Tibial artery (tissue), 4 donors: ENCODE measurements at regions not wholly inside any gene's neighbourhood (a gene's known extent, or its start where the extent isn't known, plus 50 kb on each side); places are given as distances from the start of the nearest gene placed in this dataset.

ENCODE experiments used
- DNase-seq, 2 donors: peaks; one replicate each; pipeline ENCODE4 v3.0.0-alpha.2; 2019
- H3K27ac ChIP-seq, 2 donors: fragments of 200-600 bp; sonication (generic) in 1 of 2; 1 replicate in 1 of 2; 2 replicates in 1 of 2; pipeline ENCODE4 v1.5.1; 2018 to 2019; ENCODE audit warnings: mild to moderate bottlenecking in 1 of 2
- H3K27me3 ChIP-seq, 2 donors: fragments of 200-600 bp; sonication (generic) in 1 of 2; one replicate each; pipeline versions ENCODE4 v1.5.1 to v1.6.0; 2016 to 2019
- H3K36me3 ChIP-seq, 3 donors: fragments of 200-600 bp; sonication (generic) in 2 of 3; one replicate each; pipeline ENCODE4 v1.5.1; 2016 to 2019; ENCODE audit warnings: mild to moderate bottlenecking in 2 of 3
- H3K4me1 ChIP-seq, 4 donors: fragments of 200-600 bp; sonication (generic) in 2 of 4; 1 replicate in 3 of 4; 2 replicates in 1 of 4; pipeline ENCODE4 v1.5.1; 2016 to 2019
- H3K4me3 ChIP-seq, 2 donors: fragments of 200-600 bp; sonication (generic) in 1 of 2; 1 replicate in 1 of 2; 2 replicates in 1 of 2; pipeline ENCODE4 v1.5.1; 2018 to 2019; ENCODE audit warnings: mild to moderate bottlenecking in 2 of 2
- H3K9me3 ChIP-seq, 3 donors: fragments of 200-600 bp; sonication (generic) in 1 of 3; one replicate each; pipeline ENCODE4 v1.5.1; 2016 to 2019
- intact Hi-C: fragments of 100-400 bp; cut with DNase I; formaldehyde crosslinking; loops from one replicate; pipeline ENCODE4 v1.15.0; 2023; ENCODE audit warnings: low total_unique reads
- TF ChIP-seq, protein P1 (sequence below), 2 experiments: fragments of 200-600 bp in 1 of 2; fragments of 450-650 bp in 1 of 2; IDR thresholded peaks; one replicate each; pipeline ENCODE4 v1.5.1; 2017 to 2019; ENCODE audit warnings: antibody characterized with exemption in 2 of 2, mild to moderate bottlenecking in 1 of 2, moderate library complexity in 1 of 2

GRCh38 chr6:105593805-105594671 is 191.2 kb upstream of the PREP start:
- Histone ChIP-seq H3K4me1 (peaks cover 0 to 34% (median 15%) of the 10 kb centered on the region in 4 donors), H3K36me3 (no peaks in the 10 kb centered on the region), H3K27ac (peak overlapping the region in 1 of 2 donors; percentile 5), H3K27me3 (no peaks in the 10 kb centered on the region), H3K4me3 (no peak overlapping the region), H3K9me3 (no peaks in the 10 kb centered on the region)
- TF ChIP-seq, protein P1, sequence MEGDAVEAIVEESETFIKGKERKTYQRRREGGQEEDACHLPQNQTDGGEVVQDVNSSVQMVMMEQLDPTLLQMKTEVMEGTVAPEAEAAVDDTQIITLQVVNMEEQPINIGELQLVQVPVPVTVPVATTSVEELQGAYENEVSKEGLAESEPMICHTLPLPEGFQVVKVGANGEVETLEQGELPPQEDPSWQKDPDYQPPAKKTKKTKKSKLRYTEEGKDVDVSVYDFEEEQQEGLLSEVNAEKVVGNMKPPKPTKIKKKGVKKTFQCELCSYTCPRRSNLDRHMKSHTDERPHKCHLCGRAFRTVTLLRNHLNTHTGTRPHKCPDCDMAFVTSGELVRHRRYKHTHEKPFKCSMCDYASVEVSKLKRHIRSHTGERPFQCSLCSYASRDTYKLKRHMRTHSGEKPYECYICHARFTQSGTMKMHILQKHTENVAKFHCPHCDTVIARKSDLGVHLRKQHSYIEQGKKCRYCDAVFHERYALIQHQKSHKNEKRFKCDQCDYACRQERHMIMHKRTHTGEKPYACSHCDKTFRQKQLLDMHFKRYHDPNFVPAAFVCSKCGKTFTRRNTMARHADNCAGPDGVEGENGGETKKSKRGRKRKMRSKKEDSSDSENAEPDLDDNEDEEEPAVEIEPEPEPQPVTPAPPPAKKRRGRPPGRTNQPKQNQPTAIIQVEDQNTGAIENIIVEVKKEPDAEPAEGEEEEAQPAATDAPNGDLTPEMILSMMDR (IDR thresholded peaks at IDR 0.05): no peak
- intact Hi-C loops: no loop called here
- DNase-seq: no peak

- H3K36me3 ChIP-seq: no peaks in the 10 kb centered on the region
- no peaks in the 10 kb centered on the region for H3K27me3 ChIP-seq
- H3K4me3 ChIP-seq: no peak overlapping the region
- peaks cover 0 to 34% (median 15%) of the 10 kb centered on the region in 4 donors for H3K4me1 ChIP-seq
- intact Hi-C loops: no loop called here
- TF ChIP-seq, protein P1 (IDR thresholded peaks at IDR 0.05): no peak
- no peak for DNase-seq
- H3K27ac ChIP-seq: no peak overlapping the region
- H3K9me3 ChIP-seq: no peaks in the 10 kb centered on the region
Measured at GRCh38 chr6:105593056-105593690, 190.3 kb upstream of the PREP start.

DNA sequence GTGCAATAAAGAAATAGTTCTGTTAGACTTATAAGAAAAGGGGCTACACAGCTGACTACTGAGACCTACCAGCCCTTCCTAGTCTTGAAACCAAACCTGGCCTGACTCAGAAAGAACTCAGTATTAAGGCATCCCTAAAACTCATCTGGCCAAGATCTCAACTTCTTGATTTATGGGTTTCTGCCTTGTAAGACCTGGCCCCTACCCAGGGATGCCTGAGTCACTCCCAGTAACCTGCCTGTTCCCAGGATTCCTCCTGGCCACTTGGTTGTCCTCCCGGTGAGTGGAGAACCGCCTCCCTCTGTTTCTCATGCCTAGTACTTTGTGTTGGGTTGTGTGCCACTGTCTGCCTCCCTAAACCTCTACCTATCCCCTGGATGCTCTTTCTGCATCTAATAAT is 189.4 kb upstream of the PREP start:
- intact Hi-C loops: no loop called here
- Histone ChIP-seq H3K4me1 (peaks cover 0 to 34% (median 15%) of the 10 kb centered on the region in 4 donors), H3K27ac (no peak overlapping the region), H3K9me3 (no peaks in the 10 kb centered on the region), H3K4me3 (no peak overlapping the region), H3K36me3 (no peaks in the 10 kb centered on the region), H3K27me3 (no peaks in the 10 kb centered on the region)
- TF ChIP-seq, protein P1 (IDR thresholded peaks at IDR 0.05): no peak
- DNase-seq: no peak

DNA sequence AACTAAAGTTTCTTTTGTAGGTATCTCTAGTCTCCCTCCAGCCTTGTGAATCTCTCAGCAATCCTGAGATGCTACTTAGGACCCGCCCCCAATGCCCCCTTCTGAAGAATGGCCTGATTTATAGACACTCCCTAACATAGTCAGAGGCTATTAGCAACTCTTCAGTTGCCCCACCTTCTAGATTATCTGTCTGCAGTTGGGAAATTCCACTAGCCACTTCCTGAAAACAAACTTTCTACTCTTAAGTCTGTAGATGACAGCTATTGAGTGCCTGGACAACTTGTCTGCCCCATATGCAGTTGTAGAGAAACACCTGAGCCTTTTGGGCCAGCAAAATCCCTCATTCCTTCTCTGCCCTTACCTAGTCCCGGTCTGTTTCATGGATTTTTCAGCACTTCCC is 188.2 kb upstream of the PREP start:
- H3K9me3 ChIP-seq: no peaks in the 10 kb centered on the region
- intact Hi-C loops: no loop called here
- peaks cover 0 to 28% (median 13%) of the 10 kb centered on the region in 4 donors for H3K4me1 ChIP-seq
- H3K36me3 ChIP-seq: no peaks in the 10 kb centered on the region
- H3K27me3 ChIP-seq: no peaks in the 10 kb centered on the region
- TF ChIP-seq, protein P1 (IDR thresholded peaks at IDR 0.05): no peak
- no peak overlapping the region for H3K4me3 ChIP-seq
- H3K27ac ChIP-seq: no peak overlapping the region
- DNase-seq: no peak

DNA sequence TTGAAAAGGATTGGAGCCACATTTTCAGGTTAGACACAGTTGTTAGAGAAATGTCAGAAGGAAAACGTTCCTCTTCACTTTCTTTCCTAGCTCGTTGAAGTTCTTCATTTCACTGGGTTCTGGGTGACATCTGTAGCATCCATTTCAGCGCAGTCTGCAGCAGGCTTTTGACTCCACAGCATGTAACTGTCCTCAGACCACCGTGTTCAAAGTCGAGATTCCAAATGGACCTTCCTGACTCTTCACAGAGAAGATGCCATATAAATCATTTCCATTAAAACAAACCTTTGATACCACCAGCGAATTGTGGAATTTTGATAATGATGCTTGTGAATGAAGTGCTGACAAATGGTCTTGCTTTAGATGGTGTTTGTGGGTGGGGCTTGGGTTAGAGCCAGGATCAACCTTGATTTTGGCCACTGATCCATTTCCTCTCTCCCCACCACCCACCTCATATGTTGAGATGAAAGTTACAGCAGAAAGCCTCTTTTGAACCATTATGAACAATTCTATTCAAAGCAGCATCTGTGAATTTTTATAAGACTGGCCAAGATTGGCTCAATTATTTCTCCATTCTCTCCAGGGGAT is 185.3 kb upstream of the PREP start:
- TF ChIP-seq, protein P1 (IDR thresholded peaks at IDR 0.05): no peak
- no peak overlapping the region for H3K4me3 ChIP-seq
- no peak overlapping the region for H3K27ac ChIP-seq
- H3K36me3 ChIP-seq: no peaks in the 10 kb centered on the region
- H3K27me3 ChIP-seq: no peaks in the 10 kb centered on the region
- no peaks in the 10 kb centered on the region for H3K9me3 ChIP-seq
- DNase-seq: no peak
- H3K4me1 ChIP-seq: peaks cover 0 to 3% (median under 1%) of the 10 kb centered on the region in 4 donors
- intact Hi-C loops: no loop called here
